Left ventricle myocardium inferior (tissue), 1 donor: ENCODE measurements at regions not wholly inside any gene's neighbourhood (a gene's known extent, or its start where the extent isn't known, plus 50 kb on each side); places are given as distances from the start of the nearest gene placed in this dataset.

Source experiments
- DNase-seq: peaks from one replicate; pipeline ENCODE4 v3.0.0-alpha.2; 2020
- H3K27ac ChIP-seq: fragments of 200-600 bp; replicated peaks from 2 replicates; pipeline ENCODE4 v1.8.0; 2021
- H3K27me3 ChIP-seq: fragments of 200-600 bp; 2 replicates; pipeline ENCODE4 v1.8.0; 2021; ENCODE audit warnings: low read depth
- H3K36me3 ChIP-seq: fragments of 200-600 bp; 2 replicates; pipeline ENCODE4 v1.8.0; 2021
- H3K4me1 ChIP-seq: fragments of 200-600 bp; 2 replicates; pipeline ENCODE4 v1.8.0; 2021
- H3K4me3 ChIP-seq: fragments of 200-600 bp; 2 replicates; pipeline ENCODE4 v1.8.0; 2021; ENCODE audit warnings: mild to moderate bottlenecking, moderate library complexity
- H3K9me3 ChIP-seq: fragments of 200-600 bp; replicated peaks from 2 replicates; pipeline ENCODE4 v1.8.0; 2021
- CTCF ChIP-seq: fragments of 200-600 bp; IDR thresholded peaks from 2 replicates; pipeline ENCODE4 v1.8.0; 2021; ENCODE audit warnings: antibody characterized with exemption, mild to moderate bottlenecking, borderline replicate concordance
- intact Hi-C: fragments of 100-400 bp; cut with micrococcal nuclease; formaldehyde crosslinking; loops from one replicate; pipeline ENCODE4 v1.11.0; 2022
- donor health status: DM: no; HTN: yes; CAD: no; lungs with severe emphysema.

- no peak overlapping the region for H3K27ac ChIP-seq
- no peaks in the 10 kb centered on the region for H3K4me1 ChIP-seq
- no peak overlapping the region for H3K4me3 ChIP-seq
- no peak for TF ChIP-seq CTCF
- intact Hi-C loops: no loop called here
- DNase-seq: no peak
- H3K27me3 ChIP-seq: no peaks in the 10 kb centered on the region
- H3K36me3 ChIP-seq: no peaks in the 10 kb centered on the region
- H3K9me3 ChIP-seq: no peaks in the 10 kb centered on the region
These were observed 158.6 kb downstream of the INHBA start for GRCh38 chr7:41544241-41544640.

GRCh38 chr7:41540601-41541000, 162.3 kb downstream of the INHBA start:
- no peak for DNase-seq
- no peak for TF ChIP-seq CTCF
- no peaks in the 10 kb centered on the region for H3K27me3 ChIP-seq
- no peak overlapping the region for H3K4me3 ChIP-seq
- no peaks in the 10 kb centered on the region for H3K36me3 ChIP-seq
- no peaks in the 10 kb centered on the region for H3K4me1 ChIP-seq
- H3K27ac ChIP-seq: no peak overlapping the region
- intact Hi-C loops: no loop called here
- no peaks in the 10 kb centered on the region for H3K9me3 ChIP-seq

DNA sequence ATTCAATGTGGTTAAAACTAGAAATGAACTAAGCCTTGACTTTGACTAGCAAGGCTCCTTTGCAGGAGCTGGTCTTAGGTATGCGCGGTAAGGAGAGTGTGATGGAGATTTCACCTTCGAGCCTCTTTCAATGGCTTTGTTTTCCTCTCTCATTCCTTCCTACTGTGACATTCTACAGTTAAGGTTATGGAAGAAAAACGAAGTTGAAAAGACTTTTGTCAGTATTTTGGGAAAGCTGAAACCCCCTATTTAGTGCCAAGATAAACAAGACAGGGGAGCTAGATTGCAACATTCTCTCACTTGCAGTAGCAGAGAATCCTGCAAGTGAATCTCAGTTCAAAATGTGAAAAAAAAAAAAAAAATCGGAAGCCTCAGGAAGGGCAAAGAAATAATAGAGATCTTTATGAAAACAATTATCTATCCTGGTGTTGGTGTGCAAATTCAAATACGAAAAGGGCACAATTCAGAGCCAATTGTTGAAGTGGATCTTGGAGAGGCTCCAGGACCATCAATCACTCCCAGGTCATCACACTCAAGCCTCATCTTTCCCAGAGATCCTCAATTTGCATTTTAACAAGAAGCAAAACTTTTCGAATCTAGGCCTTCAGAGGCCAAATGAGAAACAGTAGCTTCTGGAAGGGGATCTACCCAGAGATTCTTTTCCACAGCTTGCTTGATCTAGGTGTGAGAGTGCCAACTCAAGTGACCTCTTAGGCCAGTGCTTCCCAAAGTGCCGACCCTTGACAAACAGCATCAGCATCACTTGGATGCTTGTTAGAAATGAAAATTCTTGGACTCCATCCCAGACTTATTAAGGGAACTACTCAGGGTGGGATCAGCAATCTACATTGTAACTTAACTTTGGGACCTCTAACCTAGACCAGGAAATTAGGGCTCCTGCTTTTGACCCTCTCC, 163.8 kb downstream of the INHBA start:
- H3K4me1 ChIP-seq: no peaks in the 10 kb centered on the region
- DNase-seq: no peak
- H3K4me3 ChIP-seq: no peak overlapping the region
- H3K27me3 ChIP-seq: no peaks in the 10 kb centered on the region
- H3K27ac ChIP-seq: no peak overlapping the region
- no peak for TF ChIP-seq CTCF
- peaks cover 4% of the 10 kb centered on the region for H3K9me3 ChIP-seq
- H3K36me3 ChIP-seq: no peaks in the 10 kb centered on the region
- intact Hi-C loops: no loop called here

DNA sequence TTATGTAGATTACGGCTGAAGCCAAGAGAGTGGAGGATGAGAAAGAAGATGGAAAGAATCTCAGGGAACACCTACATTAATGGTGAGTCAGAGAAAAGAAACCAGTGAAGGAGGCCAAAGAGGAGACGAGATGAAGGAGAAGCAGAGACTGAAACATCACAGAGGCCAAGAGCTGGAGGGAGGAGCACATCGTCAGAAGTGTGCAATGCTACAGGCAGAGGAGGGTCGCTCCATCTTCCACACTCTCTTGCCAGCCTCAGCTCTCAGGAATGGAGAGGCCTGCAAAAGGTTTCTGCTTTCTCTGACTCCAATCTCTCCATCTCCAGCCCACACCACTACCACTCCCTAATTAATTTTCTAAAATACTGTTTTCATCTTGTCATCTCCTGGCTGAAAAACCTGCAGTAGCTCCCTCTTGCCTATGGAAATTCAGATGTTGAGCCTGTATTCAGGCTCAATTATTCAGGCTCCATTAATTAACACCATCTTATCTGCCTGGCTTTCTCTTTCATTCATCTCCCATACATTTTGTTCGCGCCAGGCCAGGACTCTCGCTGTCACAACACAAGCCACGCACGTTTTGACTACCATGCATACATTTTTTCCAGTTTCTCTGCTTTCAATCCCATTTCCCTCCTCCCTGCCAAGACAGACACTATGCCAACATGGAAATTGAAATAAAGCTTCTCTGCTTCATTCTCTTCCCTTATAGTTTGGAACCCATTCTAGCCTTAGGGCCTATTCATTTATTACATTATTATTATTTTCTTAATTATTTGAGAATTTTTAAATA, 165.8 kb downstream of the INHBA start:
- DNase-seq: no peak
- Histone ChIP-seq H3K4me3 (no peak overlapping the region), H3K27ac (no peak overlapping the region), H3K27me3 (no peaks in the 10 kb centered on the region), H3K4me1 (no peaks in the 10 kb centered on the region), H3K36me3 (no peaks in the 10 kb centered on the region), H3K9me3 (peaks cover 9% of the 10 kb centered on the region)
- no peak for TF ChIP-seq CTCF
- intact Hi-C loops: no loop called here

DNA sequence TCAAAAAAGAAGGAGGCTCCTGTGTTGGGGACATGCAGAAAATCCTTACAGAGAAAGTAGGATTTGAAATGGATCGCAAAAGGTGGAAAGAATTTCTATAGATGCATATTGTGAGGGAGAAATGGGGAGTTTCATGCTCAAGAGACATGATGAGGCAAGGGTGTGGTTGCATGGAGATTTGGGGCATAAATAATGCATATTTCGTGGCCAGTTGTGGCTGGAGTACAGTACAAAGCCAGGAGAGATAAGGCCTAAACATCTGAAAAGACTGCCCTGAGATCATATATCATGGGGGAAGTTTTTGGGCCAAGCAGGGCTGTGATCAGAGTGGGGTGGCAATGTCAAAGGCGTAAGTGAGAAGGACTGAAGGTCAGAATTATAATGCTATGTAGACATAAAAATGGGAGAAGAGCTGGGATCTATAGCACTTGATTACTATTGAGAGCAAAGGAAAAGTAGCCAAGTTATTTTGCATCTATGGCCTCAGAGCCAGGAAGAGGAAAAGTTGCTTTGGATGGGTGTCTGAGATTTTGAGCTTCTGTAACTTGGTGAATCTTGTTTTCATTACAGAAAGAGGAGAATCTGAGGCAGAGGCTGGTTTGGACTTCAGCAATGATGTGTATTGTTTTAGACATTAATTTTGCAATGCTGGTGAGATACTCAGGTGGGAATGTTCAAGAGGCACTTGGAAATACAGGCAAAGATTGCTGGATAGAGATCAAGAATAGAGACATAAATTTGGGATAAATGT, 166.6 kb downstream of the INHBA start:
- no peak for DNase-seq
- Histone ChIP-seq H3K27me3 (no peaks in the 10 kb centered on the region), H3K9me3 (peaks cover 9% of the 10 kb centered on the region), H3K27ac (no peak overlapping the region), H3K4me3 (no peak overlapping the region), H3K4me1 (no peaks in the 10 kb centered on the region), H3K36me3 (no peaks in the 10 kb centered on the region)
- TF ChIP-seq CTCF: no peak
- intact Hi-C loops: no loop called here
